HG03103 (cell line): ENCODE measurements at regions not wholly inside any gene's neighbourhood (a gene's known extent, or its start where the extent isn't known, plus 50 kb on each side); places are given as distances from the start of the nearest gene placed in this dataset.

Source experiments
- ATAC-seq: cut with Tn5 transposase; IDR thresholded peaks from one replicate; pipeline ENCODE4 v1.9.1; 2021; ENCODE audit warnings: low read depth; ENCODE audit not compliant: unreplicated experiment

DNA sequence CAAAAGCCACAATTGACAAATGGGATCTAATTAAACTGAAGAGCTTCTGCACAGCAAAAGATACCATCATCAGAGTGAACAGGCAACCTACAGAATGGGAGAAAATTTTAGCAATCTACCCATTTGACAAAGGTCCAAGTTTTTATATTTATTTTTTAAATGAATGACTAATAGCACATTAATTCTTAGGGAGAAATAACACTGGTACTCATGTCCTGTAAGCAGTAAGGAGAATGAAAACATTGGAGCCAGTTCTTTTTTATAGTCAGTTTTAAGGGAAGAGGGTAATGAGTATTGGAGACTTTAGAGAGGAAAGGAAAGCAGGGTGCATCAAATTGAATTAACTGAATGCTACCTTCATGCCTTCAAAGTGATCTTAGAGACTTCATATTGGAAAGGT is 404.7 kb upstream of the TGFBR2 start:
- no peak for ATAC-seq

DNA sequence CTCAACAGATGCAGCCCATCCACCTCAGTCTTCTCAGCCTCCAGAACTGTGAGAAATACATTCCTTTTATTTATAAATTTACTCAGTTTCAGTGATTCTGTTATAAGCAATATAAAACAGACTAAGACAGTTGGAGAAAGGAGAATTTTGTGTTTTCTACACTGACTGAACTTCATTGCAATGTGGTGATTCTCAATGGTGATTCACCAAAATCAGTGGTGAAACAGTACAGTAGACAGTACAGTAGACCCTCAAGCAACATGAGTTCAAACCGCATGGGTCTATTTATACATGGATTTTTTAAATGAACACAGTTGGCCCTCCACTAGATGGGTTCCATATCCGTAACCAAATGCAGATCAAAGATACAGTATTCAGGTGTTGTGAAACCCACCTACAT is 403.1 kb upstream of the TGFBR2 start:
- ATAC-seq: no peak

DNA sequence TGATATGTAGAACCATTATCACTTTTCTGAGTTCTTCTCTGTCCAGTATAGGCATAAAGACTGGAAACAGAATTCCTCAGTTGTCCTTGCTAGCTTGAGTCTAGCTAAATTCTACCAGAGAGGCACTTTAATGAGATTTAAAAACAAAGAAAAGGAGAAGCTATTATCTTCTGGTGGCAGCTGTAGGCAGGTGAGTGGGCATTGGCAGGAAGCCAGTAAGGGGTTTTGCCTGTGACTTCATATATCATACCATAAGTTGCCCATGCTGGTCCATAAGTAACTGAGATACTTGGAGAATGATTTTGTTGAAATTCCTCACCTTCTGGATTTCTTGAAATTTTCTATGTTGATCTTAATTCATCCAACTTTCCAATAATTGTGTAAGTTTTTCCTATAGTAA is 402.3 kb upstream of the TGFBR2 start:
- no peak for ATAC-seq

- ATAC-seq: no peak
These were observed 400.4 kb upstream of the TGFBR2 start for GRCh38 chr3:30206051-30206450.

- no peak for ATAC-seq
These were observed 384.8 kb upstream of the TGFBR2 start for GRCh38 chr3:30221619-30222018.

GRCh38 chr3:30222441-30222840 is 384.0 kb upstream of the TGFBR2 start:
- no peak for ATAC-seq

- no peak for ATAC-seq
These were observed 381.4 kb upstream of the TGFBR2 start for GRCh38 chr3:30225021-30225420.

DNA sequence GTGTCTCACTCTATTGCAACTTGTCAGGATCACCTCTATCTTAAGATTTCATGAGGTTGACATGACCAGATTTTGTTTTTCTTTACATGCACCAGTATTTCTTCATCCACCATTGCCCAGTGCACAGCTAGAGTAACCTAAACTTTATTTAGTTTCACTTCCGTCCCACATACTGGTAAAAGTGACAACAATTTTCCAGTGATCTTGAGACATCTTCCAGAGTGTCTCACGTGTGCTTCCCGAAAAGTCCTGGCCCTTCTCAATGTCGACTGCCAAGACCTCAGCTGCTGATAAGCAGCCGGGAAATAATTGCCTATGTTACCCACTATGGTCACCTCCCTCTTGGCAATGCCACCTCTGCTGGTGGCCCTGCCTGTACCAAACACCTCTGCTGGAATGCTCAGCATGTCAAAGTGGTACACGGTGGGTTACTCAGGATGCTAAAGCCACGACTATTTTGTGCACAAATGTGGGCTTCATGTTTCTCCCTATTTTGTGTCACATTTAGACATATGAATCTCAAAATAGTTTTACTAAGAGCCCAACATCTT is 379.7 kb upstream of the TGFBR2 start:
- ATAC-seq: no peak

GRCh38 chr3:30227571-30228301 is 378.7 kb upstream of the TGFBR2 start:
- ATAC-seq: no peak

DNA sequence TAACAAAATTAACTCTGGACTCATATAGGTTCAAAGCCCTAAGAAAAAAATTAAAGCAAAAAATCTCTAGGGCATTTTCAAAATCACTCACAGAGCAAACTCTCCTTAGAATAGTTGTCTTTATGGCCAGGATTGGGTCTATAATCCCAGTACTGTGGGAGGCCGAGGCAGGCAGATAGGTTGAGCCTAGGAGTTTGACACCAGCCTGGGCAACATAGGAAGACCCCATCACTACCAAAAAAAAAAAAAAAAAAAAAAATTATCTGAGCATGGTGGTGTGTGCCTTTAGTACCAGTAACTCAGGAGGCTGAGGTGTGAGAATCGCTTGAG is 378.1 kb upstream of the TGFBR2 start:
- ATAC-seq: no peak

DNA sequence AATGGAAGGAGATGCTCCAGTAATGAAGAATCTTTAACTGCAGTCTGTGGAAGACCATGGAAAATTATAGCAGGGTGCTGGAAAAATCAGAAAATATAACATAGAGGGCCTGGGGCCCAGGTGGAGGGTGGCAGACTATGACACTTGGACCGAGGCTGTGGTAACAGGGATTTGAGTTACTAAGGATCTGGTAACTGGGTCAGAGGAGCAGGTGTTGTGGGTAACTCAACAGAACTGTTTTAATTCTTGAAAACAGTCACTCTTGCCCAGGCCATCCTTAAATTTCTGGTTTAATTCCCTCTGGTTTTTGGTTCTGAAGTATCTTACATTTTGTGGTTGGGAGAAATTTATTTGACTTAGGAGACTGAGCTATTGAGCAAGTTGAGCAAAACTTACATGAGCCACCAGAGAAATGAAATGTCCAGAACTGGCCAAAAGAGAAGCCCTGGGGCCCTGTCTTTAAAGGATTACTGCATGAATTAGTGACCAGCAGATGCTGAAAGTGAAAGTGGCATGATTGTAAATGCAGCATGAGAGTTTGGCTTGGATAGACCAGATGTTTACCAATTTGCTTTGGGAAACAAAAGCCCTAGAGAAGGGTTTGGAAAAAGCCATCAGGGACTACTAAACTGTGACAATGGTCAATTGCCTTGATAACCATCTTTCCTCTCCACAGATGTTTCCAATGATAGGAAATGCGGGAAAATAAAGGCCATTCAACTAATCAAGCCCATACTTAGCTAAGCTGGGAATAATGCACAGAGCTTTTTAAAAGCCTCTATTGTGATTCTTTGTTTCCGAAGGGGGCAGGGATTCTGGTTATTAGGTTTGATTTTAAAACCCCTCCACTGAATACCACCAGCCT is 374.9 kb upstream of the TGFBR2 start:
- ATAC-seq: no peak

GRCh38 chr3:30232142-30232541 is 374.3 kb upstream of the TGFBR2 start:
- no peak for ATAC-seq

- no peak for ATAC-seq
These were observed 372.3 kb upstream of the TGFBR2 start for GRCh38 chr3:30233913-30234646.

- no peak for ATAC-seq
These were observed 370.4 kb upstream of the TGFBR2 start for GRCh38 chr3:30236011-30236410.

DNA sequence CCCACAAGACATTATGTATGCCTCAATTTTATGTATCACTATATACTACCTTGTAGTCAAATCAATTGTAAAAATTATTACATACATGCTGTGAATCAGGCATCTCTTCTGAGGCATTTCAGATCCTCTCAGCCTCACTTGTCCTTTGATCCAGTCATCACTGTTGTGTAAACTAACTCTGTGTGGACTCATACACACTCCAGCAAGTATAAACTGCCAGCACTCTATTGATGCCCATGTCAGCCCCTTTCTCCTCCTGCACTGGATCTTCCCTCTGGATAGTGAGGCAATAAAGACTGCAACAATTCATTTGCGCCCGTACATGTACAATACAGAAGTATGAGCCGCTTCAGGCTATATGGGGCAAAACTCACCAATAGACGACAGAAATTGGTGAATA is 364.7 kb upstream of the TGFBR2 start:
- ATAC-seq: no peak

DNA sequence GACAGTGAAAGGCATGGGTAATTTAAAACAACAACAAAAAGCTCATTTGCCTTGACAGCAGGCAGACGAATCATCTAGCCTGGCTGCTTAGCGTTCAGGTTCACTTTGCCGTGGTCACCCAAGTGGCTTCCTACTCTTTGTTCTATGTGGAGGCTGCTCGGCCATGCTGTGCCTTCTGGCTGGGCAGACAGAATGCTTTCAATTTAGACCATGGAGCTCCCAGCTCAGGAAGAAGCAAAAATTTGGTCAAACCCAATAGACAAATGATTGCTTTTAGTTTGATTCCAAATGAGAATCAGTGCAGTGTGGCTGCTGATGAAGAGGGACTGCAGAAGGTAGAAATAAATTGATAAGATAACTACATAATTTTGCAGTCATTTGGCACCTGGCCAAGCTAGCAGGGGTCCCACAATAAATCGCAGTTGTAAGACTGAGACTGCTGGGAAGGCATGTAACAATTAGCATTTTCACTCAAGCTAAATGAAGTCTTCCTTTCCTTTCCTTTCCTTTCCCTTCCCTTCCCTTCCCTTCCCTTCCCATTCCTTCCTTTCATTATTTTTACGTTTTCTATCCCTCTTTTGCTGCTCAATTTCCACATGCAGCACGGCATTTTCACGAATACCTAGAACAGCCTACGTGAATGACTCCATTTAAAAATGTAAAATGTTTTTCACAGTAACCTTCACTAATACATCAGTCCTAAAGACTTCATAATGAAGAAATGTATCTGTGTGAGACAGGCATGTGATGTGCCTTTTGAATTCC is 360.4 kb upstream of the TGFBR2 start:
- no peak for ATAC-seq

DNA sequence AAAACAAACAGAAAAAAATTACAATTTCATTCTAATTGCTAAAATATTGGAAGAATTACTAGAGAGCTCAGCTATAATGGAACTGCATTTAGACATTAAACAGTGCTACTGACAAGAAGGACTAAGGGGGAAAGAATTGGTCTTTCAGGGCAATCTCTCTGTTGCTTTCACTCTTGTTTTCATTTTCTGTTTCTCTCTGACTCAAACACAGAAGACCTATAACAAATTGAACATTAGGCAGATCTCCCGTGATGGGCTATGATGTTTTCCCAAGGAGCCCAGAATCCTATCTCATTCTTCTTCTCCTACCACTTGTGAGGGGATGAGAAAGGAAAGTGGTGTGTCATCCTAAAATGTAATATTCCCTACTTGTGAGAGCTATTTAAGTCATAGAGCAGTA is 358.0 kb upstream of the TGFBR2 start:
- ATAC-seq: peak; percentile 75

DNA sequence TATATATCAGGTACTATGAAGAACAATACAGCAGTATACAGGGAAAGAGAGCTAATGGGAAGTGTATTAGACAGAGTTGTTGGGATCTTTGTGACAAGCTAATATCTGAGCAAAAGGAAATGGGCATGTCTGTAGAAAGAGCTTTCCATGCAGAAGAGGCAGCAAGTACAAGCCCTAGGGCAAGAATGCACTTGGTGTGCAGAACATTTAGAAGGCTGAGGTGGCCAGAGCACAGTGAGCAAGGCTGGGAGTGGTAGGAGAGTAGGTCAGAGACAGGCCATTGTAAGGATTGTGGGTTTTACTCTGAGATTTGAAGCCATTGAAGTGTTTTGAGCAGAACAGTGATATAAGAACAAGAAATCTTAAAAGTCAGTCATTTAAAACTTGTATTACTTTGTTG is 353.9 kb upstream of the TGFBR2 start:
- ATAC-seq: no peak

DNA sequence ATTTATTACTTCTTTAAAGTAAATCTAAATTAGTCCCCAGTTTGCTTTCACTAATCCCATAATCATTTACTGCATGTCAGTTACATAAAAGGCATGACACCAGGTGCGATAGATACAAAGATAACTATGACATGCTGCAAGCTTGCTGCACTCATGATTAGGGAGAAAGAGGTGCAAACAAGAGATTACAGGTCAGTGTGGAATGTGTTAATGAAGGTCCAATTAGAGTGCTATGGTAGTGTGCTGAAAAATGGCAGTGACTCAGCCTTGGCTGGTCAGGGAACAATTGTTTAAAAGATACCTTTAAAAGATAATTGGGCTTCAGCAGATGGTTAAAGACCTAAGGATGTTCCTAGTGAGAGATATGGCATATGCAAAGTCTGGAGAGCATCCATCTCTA is 352.6 kb upstream of the TGFBR2 start:
- no peak for ATAC-seq

DNA sequence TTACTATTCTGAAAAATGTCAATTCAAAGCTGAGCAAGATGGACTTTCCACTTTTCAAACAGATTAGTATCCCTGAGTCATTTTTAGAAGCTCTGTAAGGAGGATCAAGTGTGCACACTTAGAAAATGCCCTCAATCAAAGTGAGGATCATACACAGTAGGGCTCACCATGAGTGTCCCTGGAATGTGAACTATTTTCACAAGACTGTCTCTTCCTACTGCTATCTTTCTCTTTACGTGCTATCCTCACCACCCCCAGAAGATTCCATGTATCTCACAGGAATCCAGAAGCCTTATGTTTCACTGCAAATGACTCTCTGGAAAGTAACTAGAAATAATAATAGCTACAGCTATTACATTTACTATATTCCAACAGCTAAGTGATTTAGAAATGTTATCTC is 349.9 kb upstream of the TGFBR2 start:
- ATAC-seq: no peak
